Vagina (tissue), 2 donors: ENCODE measurements at regions not wholly inside any gene's neighbourhood (a gene's known extent, or its start where the extent isn't known, plus 50 kb on each side); places are given as distances from the start of the nearest gene placed in this dataset.

Experiments used
- DNase-seq, 2 donors: peaks; one replicate each; pipeline ENCODE4 v3.0.0-alpha.2; 2017; ENCODE audit errors: extremely low spot score in 2 of 2
- H3K27ac ChIP-seq: fragments of 200-600 bp; sonication (generic); one replicate; pipeline ENCODE4 v1.5.1; 2019
- H3K27me3 ChIP-seq: fragments of 200-600 bp; sonication (generic); one replicate; pipeline ENCODE4 v1.5.1; 2019
- H3K36me3 ChIP-seq, 2 donors: fragments of 200-600 bp; sonication (generic); one replicate each; pipeline ENCODE4 v1.5.1; 2017 to 2019
- H3K4me1 ChIP-seq: fragments of 200-600 bp; sonication (generic); one replicate; pipeline ENCODE4 v1.5.1; 2019
- H3K4me3 ChIP-seq, 2 donors: fragments of 200-600 bp; sonication (generic); 1 replicate in 1 of 2; 2 replicates in 1 of 2; pipeline ENCODE4 v1.5.1; 2016 to 2019
- H3K9me3 ChIP-seq: fragments of 200-600 bp; sonication (generic); one replicate; pipeline ENCODE4 v1.5.1; 2019
- POLR2A ChIP-seq, 2 donors: fragments of 450-650 bp; IDR thresholded peaks; one replicate each; pipeline ENCODE4 v1.6.1; 2017; ENCODE audit warnings: antibody characterized with exemption in 2 of 2, mild to moderate bottlenecking in 2 of 2, moderate library complexity in 2 of 2
- POLR2AphosphoS5 ChIP-seq, 2 donors: sonication (generic); formaldehyde crosslinking; IDR thresholded peaks; one replicate each; pipeline ENCODE4 v1.9.0; 2017; ENCODE audit warnings: antibody characterized with exemption in 2 of 2, mild to moderate bottlenecking in 2 of 2, low read depth in 1 of 2; ENCODE audit not compliant: insufficient read depth in 1 of 2
- intact Hi-C: fragments of 100-400 bp; cut with DNase I; formaldehyde crosslinking; loops from one replicate; pipeline ENCODE4 v1.15.1; 2023
- TF ChIP-seq, protein P1 (sequence below), 3 experiments: fragments of 450-650 bp in 2 of 3; fragments of 200-600 bp in 1 of 3; sonication (generic) in 1 of 3; IDR thresholded peaks; one replicate each; pipeline ENCODE4 v1.5.1; 2017 to 2019; ENCODE audit warnings: antibody characterized with exemption in 3 of 3, mild to moderate bottlenecking in 2 of 3, moderate library complexity in 2 of 3

- H3K27ac ChIP-seq = no peak overlapping the region
- intact Hi-C loops = no loop called here
- no peaks in the 10 kb centered on the region for H3K4me1 ChIP-seq
- no peaks in the 10 kb centered on the region for H3K36me3 ChIP-seq
- no peaks in the 10 kb centered on the region for H3K9me3 ChIP-seq
- TF ChIP-seq POLR2AphosphoS5 (IDR thresholded peaks at IDR 0.05; ENCODE audit: insufficient read depth in 1 of 2, low read depth in 1 of 2) = no peak
- TF ChIP-seq, protein P1, sequence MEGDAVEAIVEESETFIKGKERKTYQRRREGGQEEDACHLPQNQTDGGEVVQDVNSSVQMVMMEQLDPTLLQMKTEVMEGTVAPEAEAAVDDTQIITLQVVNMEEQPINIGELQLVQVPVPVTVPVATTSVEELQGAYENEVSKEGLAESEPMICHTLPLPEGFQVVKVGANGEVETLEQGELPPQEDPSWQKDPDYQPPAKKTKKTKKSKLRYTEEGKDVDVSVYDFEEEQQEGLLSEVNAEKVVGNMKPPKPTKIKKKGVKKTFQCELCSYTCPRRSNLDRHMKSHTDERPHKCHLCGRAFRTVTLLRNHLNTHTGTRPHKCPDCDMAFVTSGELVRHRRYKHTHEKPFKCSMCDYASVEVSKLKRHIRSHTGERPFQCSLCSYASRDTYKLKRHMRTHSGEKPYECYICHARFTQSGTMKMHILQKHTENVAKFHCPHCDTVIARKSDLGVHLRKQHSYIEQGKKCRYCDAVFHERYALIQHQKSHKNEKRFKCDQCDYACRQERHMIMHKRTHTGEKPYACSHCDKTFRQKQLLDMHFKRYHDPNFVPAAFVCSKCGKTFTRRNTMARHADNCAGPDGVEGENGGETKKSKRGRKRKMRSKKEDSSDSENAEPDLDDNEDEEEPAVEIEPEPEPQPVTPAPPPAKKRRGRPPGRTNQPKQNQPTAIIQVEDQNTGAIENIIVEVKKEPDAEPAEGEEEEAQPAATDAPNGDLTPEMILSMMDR (IDR thresholded peaks at IDR 0.05) = no peak
- no peak for TF ChIP-seq POLR2A (IDR thresholded peaks at IDR 0.05)
- no peaks in the 10 kb centered on the region for H3K27me3 ChIP-seq
- DNase-seq = no peak
- H3K4me3 ChIP-seq = no peak overlapping the region
These were observed 138.3 kb upstream of the DUSP10 start for GRCh38 chr1:221880182-221880581.

- Histone ChIP-seq H3K4me1 (no peaks in the 10 kb centered on the region), H3K27me3 (no peaks in the 10 kb centered on the region), H3K36me3 (no peaks in the 10 kb centered on the region), H3K27ac (no peak overlapping the region), H3K4me3 (no peak overlapping the region), H3K9me3 (no peaks in the 10 kb centered on the region)
- DNase-seq = no peak
- intact Hi-C loops = no loop called here
- TF ChIP-seq POLR2AphosphoS5 (IDR thresholded peaks at IDR 0.05; ENCODE audit: insufficient read depth in 1 of 2, low read depth in 1 of 2) (no peak), POLR2A (IDR thresholded peaks at IDR 0.05) (no peak)
- TF ChIP-seq, protein P1 (IDR thresholded peaks at IDR 0.05) = no peak
These were observed 136.2 kb upstream of the DUSP10 start for GRCh38 chr1:221878134-221878533.

DNA sequence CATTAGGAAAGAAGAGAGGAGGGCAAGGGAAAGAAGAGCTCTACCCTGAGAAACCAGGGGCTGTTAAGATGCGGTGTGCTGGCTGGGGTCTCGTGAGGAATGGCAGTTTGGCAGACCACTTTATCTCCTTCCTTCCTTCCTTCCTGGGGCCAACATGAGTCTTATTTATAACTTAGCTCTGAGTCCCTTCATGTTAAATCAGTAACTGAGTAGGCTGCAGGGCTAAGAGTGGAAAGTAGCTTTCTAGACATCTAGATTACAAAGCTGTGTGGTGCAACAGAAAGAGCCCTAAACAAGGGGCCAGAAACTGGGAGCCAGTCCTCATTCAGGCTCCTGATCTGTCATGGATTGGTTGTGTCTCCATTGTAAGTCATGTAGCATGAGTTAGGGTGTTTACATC lies 135.4 kb upstream of the DUSP10 start:
- Histone ChIP-seq H3K4me3 (no peak overlapping the region), H3K9me3 (no peaks in the 10 kb centered on the region), H3K4me1 (no peaks in the 10 kb centered on the region), H3K36me3 (no peaks in the 10 kb centered on the region), H3K27me3 (no peaks in the 10 kb centered on the region), H3K27ac (no peak overlapping the region)
- intact Hi-C loops = no loop called here
- TF ChIP-seq, protein P1 (IDR thresholded peaks at IDR 0.05) = no peak
- TF ChIP-seq POLR2AphosphoS5 (IDR thresholded peaks at IDR 0.05; ENCODE audit: insufficient read depth in 1 of 2, low read depth in 1 of 2) (no peak), POLR2A (IDR thresholded peaks at IDR 0.05) (no peak)
- no peak for DNase-seq

DNA sequence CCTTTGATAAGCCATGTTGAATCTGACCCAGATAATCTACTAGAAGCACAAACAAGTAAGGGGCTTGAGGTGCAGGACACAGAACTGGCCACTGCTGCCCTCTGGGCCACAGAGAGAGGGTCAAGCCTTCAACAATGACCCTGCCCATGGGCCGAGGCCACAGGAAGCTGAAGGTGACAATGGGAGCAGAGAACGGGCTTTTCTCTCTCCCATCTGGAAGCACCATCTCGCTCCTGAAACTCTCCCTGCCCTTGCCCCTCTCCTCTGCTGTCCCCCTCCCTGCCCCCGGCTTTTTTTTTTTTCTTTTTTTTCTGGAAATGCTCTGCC lies 133.1 kb upstream of the DUSP10 start:
- no peaks in the 10 kb centered on the region for H3K4me1 ChIP-seq
- DNase-seq = no peak

DNA sequence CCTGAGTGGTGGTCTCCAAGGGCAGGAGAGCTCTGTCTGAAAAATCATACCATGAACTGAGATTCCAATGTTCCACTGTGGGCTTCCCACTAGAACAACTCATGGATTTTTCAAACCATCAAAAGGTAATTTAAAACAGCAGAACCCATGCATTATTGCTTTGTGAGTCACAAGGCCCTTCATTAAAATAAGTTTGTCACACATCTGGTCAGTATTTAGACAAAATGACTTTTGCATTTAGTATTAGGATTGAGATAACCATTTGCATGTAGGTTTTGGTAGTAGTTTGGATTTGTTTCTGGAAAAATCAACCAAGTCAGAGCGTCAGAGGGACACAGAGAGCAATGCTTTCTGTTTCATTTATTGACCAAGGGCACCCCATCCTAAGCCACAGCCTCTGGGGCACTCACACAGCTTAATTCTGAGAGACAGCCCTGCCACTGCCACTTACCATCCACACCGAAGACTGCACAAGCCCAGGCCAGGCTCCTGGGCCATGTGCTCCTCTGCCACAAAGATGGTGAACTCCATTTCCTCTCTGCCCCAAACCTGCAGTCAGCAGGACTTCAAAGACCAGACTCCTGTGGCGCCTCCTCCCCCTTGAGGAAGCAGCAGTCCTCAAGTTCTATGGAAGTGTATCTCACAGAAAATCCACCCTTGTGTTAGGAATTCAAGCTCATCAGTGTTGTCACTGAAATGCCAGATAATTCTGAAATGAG lies 132.6 kb upstream of the DUSP10 start:
- Histone ChIP-seq H3K9me3 (no peaks in the 10 kb centered on the region), H3K27me3 (no peaks in the 10 kb centered on the region), H3K4me1 (no peaks in the 10 kb centered on the region), H3K4me3 (no peak overlapping the region), H3K27ac (no peak overlapping the region), H3K36me3 (no peaks in the 10 kb centered on the region)
- no peak for DNase-seq
- intact Hi-C loops = no loop called here
- TF ChIP-seq, protein P1 (IDR thresholded peaks at IDR 0.05) = no peak
- TF ChIP-seq POLR2AphosphoS5 (IDR thresholded peaks at IDR 0.05; ENCODE audit: insufficient read depth in 1 of 2, low read depth in 1 of 2) (no peak), POLR2A (IDR thresholded peaks at IDR 0.05) (no peak)

More for the DNA sequence above, 133.1 kb upstream of the DUSP10 start:
- Histone ChIP-seq H3K27me3 (no peaks in the 10 kb centered on the region), H3K27ac (no peak overlapping the region), H3K36me3 (no peaks in the 10 kb centered on the region), H3K9me3 (no peaks in the 10 kb centered on the region), H3K4me3 (no peak overlapping the region)
- intact Hi-C loops = no loop called here
- TF ChIP-seq POLR2AphosphoS5 (IDR thresholded peaks at IDR 0.05; ENCODE audit: insufficient read depth in 1 of 2, low read depth in 1 of 2) (no peak), POLR2A (IDR thresholded peaks at IDR 0.05) (no peak)
- TF ChIP-seq, protein P1 (IDR thresholded peaks at IDR 0.05) = no peak
